Epidermal melanocyte (primary cell): ENCODE measurements at regions not wholly inside any gene's neighbourhood (a gene's known extent, or its start where the extent isn't known, plus 50 kb on each side); places are given as distances from the start of the nearest gene placed in this dataset.

Source experiments
- DNase-seq: peaks from one replicate; pipeline ENCODE4 v3.0.0; 2011; ENCODE audit warnings: low spot score; ENCODE audit not compliant: insufficient read length

DNA sequence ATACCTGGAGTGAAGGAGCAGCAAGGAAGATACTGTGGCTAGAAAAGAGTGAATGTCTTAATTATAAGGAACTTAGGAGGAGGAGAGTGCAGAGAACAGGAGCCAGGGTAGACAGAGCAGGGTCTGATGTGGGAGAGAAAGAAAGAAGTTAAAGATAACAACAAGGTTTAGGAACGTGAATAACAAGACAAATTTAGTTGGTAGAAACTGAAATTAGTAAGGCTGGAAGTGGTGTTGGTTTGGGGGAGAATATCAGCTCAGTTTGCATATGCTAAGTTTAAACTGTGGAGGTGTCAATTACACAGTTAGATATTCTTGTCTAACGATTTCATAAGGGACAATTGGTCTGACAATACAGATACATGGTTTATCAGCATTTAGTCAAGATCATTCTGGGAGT, 1123.7 kb upstream of the PABPC4L start:
- no peak for DNase-seq

DNA sequence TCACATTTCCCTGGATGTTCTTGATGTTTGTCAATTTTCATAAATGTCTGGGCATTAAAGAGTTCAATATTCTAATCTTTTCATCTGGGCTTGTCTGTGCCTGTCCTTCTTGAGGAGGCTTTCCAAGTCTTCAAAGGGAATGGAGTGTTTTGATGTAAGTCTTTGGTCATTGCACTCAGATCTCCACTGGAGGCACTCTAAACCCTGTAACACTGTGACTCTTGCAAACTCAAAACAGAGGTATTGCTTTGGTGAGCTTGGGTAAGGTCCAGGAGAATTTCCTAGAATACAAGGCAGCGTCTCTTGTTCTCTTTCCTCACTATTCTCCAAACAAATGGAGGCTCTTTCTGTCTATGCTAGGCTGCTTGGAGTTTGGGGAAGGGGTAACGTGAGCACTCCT, 1118.1 kb upstream of the PABPC4L start:
- DNase-seq = no peak

DNA sequence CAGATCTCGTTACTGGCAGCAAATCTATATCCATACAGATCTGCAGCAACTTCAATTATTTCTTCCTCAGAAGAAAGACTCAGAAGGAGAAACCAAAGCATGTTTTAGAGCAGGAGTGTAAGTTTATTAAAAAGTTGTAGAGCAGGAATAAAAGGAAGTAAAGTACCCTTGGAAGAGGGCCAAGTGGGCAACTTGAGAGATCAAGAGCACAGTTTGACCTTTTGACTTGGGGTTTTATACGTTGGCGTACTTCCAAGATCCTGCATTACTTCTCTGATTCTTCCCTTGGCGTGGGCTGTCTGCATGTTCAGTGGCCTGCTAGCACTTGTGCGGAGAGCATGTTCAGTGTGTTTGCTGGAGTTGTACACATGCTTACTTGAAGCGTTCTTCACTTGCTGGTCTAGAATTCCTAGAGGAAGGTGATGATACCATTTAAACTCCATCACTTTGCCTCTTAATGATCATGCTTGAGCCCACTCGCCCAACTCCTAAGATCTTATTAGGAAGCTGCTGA, 1114.7 kb upstream of the PABPC4L start:
- no peak for DNase-seq

DNA sequence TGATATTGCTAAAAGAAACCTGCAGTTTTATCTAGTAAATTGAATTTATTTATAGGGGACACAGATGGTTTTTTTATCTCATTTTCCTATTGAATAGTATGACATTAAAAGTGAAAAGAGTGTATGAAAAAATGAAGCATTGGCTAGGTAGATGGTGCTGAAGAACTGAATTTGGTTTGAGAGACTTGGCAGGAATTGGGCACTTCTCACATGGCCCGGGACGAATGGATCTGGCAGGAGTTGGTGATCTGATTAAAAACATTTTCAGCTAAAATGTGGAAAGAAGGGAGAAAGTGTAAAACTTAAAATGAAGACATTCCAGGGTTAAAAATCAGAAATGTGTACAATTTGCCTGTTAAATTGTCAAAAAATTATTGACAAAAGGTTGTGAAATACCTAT, 1088.5 kb upstream of the PABPC4L start:
- no peak for DNase-seq

DNA sequence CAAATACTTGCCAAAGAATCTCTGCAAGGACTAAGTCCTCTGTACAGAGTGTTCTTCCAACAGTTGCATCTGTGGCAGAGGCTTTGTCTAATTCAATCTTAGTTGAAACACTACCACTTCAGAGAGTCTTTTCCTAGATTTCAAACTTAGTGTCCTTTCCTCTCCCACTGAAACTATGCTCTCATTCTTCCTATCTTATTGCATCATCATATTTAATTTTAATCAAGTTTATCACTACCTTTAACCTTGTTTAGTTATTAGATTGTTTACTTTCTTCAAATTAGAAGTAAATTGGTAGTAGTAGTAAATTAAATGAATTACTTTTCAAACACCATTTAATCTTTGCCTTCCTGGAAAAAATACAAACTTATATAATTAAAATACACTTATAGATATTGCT, 1082.3 kb upstream of the PABPC4L start:
- DNase-seq = no peak

DNA sequence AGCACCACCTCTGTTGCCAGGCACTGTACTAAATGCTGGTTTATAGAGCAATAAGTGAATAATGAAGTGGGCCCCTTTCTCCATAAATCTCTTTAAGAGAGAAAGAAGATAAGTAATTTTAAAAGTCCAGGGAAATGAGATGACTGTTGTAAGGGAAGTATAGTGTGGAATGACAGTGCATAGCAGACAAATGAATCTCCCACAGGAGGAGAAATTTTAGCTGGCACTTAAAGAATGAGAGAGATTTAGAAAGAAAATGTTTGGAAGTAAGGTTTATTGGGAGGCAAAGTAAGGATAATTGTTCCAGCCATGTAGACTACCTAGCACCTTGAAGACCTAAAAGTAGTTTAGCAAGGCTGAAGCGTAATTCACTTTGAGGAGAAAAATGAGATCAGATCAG, 1081.1 kb upstream of the PABPC4L start:
- DNase-seq = no peak

DNA sequence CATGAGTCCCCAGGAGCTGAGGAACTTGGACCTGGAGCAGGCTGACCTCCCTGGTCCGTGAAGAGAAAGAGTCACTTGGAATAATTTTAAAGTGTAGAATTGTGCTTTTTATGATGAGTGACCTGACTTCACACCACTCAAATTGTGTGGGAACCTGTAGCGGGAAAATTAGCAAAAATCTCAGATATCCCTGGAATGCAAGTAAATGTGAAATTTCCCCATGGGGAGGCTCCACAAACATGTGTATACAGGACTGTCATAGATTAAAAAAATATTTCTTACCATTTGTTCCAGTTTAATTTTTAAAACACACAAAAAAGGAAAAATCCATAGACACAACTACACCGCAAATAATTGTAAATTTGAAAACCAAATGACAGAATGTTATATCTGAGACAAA, 1079.6 kb upstream of the PABPC4L start:
- no peak for DNase-seq

DNA sequence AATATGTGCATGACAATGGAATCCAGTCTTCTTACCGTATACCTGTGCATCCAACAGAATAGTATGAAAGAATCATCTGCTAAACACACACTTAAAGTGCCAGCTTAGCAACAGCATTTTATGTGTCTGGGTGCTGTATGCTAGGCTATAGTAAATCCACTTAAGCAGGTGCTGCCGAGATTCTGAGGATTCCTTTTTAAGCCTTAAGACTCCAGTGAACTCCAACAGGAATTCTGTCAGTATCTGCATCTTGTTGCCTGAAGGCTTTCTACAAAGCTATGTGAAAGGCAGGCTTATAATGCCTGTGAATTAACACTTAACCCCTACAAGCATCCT, 1076.4 kb upstream of the PABPC4L start:
- no peak for DNase-seq

DNA sequence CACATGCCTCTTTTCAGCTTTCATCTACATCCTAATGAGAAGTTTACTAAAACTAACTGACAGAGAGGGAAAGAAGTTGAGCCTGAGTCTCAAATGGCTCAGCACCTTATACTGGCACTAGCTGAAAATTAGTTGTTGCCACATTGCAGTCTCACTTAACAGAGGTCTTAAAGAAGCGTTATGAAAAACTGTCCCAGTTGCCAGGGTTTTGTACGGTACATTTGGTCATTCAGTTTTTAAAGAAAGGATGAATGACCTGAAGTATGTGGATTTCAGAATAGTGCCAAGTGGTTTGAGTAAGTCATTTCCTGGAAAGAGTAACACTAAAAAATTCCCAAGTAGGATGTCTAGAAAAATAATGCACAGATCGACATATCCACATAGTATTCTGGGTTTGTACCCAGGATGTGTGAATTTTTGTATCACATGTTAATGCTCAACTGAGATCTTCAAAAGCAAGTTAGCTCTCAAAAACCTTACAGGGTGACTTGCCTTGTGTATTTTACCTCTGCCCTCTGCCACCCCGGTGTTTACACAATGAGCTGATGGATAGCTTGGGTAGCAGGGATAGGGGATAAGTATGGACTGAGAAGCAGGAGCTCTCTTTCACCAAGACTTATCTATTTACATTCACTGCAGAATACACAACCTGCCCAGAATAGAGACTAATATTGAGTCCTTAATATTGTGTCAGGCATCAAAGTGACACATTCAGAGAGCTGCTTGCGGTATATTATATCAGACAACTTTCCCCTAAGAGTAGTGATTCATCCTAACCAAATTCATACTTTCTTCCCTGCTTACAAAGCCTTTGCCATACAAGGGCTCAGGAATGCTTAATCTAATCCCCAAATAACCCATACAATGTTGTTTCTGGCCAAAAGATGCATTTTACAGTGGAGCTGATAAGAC, 1075.7 kb upstream of the PABPC4L start:
- no peak for DNase-seq

DNA sequence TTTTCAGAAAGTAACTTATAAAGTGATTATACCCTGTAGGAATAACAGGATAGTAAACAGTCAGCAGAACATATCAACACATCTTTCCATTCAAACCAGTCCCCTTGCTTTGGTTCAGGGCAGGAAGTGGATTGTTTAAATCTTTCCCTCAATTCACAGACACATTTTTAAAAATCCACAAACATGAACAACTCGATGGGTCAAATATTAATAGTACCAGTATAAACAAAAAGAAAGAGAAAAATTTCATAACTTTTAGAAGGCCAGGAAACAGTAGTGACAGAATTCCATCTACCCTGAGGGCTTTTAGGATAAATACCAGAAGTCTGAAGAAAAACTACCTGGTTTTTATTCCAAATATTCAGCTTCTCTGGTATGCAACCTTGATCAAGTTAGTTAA, 1072.8 kb upstream of the PABPC4L start:
- no peak for DNase-seq

DNA sequence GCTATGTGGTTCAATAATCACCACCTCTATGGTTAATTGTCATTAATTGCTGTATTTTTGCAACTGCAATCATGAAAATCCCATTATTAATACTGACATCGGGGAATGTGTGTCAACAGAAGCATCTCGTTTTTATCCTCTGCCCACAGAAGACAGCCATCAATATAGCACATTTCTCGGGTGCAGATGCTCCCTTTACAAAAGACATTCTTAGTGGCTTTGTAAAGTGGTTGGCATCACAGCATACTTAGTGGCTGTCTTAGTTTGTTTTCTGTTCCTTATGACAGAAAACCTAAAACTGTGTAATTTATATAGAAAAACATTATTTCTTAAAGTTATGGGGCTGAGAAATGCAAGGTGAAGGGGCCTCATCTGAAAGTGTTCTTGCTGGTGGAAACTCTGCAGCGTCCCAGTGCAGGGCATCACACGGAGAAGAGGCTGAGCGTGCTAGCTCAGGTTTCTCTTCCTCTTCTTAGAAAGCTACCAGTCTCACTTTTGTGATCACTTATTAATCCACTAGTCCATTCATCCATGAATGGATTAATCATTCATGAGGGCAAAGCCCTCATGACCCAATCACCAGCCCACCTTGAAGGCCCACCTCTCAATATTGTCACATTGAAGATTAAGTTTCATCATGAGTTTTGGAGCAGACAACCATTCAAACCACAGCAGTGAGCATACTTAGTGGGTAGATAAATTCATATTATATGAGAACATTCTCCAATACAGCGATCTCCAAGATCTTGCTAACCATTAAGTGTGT, 1067.7 kb upstream of the PABPC4L start:
- no peak for DNase-seq

DNA sequence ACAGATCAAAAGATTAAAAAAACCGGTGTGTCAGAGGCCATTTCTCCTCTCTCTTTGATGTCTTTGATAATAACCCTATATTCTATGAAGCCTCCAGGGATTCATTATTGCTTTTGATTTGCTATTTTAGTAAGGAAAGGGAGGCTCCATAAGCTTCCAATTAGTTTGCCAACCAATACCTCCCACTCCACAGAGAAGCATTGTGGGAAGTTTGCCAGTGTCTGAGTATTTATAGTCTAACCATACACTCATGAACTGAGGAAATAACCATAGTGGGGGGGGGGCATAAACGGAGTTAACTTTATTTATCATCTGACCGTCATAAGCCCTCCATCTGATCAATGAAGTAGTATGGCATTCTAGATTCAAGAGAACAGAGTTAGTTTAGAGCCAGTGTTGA, 1066.8 kb upstream of the PABPC4L start:
- DNase-seq = no peak

DNA sequence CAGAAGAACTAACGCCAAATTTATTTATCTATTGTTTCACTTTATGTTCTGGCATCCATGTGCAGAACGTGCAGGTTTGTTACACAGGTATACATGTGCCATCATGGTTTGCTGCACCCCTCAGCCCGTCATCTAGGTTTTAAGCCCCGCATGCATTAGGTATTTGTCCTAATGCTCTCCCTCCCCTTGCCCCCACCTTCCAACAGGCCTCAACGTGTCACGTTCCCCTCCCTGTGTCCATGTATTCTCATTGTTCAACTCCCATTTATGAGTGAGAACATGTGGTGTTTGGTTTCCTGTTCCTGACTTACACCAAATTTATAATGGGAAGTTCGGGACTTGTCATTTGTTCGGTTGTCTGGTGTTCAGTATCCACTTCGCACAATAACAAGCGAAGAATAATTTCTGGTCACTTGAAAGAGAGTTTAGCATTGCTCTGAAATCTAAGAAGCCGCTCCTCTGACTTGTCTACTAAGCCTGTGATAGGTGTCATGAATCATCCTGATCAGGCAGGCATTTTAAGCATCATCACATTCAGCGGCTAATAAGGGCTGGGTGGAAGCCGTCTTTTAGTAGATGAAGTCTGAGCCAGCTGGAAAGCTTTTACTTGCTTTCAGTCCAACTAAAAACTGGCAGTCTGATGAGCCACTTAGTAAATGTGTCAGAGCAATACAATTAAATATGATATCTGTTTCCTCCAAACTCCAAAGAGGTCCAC, 1065.7 kb upstream of the PABPC4L start:
- DNase-seq = no peak

DNA sequence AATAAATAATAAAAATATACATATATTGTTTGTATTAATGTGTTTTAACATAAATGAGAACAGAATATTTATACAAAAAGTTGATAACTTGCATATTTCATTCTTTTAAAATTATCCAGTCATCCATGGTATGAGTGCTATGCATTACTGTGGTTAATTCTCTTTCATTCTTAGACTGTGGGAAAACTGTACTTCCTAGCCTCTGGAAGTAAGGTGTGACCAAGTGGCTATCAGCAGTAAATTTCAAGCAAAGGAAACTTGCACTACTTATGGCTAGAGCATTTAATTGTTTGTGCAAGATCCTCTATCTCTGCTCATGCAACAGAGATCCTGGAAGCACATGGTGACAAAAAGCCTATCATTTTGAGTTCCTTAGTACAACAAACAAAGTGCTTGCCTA, 1054.5 kb upstream of the PABPC4L start:
- DNase-seq = no peak

DNA sequence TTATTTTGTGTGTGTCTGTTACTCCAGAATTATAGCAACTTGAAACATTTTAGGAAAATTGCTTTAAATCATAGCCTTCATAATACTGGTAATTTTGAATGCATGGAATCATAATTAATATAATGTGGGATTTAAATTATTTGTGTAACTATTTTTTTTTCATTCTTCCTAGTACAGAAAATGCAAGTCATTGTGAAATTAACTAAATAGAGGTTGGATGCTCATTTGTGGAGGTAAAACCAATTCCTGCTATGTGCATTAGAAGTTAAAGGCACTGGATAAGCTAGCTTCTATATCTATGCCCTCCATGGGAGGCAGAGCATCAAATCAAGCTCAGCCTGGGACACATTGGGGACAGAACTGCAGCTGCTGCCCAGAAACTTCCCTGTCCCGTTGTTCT, 1048.5 kb upstream of the PABPC4L start:
- no peak for DNase-seq

DNA sequence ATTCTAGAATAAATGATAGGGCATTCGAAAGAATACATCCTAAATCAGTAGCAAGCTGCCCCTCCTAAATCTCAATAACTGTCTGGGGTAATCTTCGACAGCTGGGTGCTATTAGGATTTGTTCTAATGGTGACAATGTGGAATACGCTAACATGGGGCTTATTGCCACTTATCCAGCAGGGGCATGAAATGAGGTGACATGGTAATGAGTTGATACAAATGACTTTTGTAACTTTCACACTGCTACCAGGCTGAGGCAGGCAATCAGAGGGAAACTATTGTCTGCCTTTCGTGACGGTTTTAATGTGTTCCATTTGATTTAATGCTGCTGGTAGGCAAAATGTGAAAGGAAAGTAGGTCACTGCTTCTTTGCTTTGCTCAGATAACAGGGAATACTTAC, 1047.4 kb upstream of the PABPC4L start:
- DNase-seq = no peak

DNA sequence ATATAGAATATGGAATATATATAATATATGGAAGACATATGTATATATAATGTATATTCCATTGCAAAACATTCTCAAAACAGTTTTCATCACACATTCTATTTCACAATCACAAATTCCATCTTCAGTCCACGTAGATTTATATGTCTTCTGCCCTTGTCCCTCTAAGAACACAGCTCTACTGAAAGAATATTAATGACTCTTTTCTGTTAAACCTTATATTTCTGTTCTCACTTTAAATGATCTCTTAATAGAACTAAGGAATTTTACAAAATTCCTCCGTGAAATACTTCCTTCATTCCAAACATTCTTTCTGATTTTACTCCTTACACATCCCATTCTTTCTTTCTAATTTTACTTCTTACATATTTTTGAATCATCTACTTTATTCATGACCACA, 1043.1 kb upstream of the PABPC4L start:
- no peak for DNase-seq

DNA sequence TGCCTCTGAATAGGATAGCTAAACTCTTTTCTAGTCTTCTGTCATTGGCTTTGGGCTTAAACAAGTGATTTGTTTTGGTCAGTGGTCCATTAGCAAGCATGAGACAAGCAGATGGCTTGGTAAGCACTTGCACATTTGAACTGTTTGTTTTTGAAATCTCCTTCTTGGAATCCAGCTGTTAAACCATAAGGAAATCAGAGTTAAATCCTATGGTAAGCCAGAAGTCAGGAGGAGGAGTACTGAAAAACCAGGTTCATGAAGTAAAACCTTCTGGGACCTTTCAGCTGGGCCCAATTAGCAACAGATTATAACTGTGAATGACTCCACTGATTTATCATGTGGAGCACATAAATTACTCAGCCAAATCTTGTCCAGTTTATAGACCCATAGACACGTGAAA, 1042.5 kb upstream of the PABPC4L start:
- DNase-seq = no peak

DNA sequence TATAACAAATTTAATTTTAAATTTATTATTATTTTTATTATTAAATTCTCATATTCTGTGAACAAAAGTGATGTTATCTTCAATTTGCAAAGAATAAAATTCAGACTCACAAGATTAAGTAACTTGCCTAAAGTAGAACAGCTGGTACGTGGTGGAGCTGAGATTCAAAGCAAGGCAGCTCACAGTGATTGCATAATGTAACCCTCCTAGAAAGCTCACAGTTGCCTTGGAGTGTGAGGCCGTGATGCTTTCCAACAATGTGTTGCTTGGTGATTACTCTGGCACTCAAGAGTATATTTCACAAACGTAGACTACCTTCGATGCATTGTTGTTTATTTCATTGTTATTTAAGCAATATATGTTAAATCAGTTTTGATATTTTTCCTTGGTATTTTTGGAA, 1039.2 kb upstream of the PABPC4L start:
- no peak for DNase-seq

DNA sequence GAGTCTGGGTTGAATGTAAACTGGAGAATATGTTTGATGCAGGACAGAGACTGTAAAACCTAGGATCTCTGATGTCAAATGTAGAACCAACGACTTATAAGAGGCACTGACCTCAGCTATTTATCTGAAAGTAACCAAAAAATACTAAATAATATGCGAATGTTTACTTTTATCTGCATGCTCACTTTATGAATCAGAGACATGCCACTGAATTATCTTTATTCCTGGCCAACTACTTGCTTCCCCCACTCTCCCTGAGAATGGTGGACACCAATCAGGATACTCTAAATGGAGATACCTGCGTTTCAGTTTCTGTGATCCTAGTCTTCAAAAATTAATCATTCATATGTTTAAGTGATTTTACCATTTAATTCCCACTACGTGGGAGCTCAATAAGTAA, 1038.4 kb upstream of the PABPC4L start:
- DNase-seq = no peak

DNA sequence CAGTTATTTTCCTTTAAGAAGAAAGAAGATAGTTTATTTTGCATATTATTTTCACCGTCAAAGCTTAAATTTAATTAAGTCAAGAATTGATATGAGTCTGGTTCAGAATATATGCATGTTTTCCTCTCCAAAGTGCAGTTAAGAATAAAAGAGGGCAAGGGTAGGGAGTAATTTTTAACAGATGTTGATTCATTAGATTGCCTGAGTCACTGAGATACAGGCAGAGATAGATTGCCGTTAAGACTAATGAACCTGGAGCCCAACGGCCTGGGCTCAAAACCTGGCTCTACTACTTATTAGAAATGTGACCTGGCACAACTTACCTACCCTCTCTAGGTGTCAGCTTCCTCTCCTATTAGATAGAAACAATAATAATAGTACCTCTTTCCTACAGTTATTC, 1037.4 kb upstream of the PABPC4L start:
- DNase-seq = no peak

DNA sequence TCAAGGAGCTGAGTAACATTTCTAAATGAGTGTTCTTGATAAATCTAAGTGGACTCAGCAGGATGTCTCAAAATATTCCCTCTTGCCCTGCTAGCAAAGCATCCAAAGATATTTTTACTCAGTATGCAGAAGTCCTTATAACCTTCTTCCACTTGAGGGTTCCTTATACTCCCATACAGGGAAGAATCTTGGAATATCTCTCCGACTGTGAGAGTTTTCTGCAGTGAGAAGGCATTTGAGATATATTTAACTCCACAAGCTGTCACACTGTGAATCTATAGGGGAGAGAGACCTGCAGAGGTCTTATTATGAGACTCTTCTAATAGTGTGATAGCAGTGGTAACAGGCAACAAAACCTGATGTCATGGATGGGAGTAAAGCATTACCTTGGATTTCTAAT, 1034.5 kb upstream of the PABPC4L start:
- DNase-seq = no peak
